G401 (cell line): ENCODE measurements at regions not wholly inside any gene's neighbourhood (a gene's known extent, or its start where the extent isn't known, plus 50 kb on each side); places are given as distances from the start of the nearest gene placed in this dataset.
"Not testable (repeated sequence)": the region's sequence is repeated elsewhere in the genome, so short reads cannot be mapped to it uniquely, and the experiment has no call there.

Source experiments
- DNase-seq: peaks from one replicate; pipeline ENCODE4 v3.0.0-alpha.2; 2015; ENCODE audit warnings: low spot score
- in situ Hi-C: cut with HindIII; loops from 2 replicates; pipeline ENCODE4 v1.10.0; 2016; ENCODE audit warnings: low sequenced_read_pairs, mixed read lengths

GRCh38 chr19:20412846-20413245 lies 152.7 kb downstream of the ZNF737 start:
- in situ Hi-C loops = no loop called here
- DNase-seq = no peak

GRCh38 chr19:20397292-20397691 lies 168.3 kb downstream of the ZNF737 start:
- in situ Hi-C loops = no loop called here
- DNase-seq = no peak

- in situ Hi-C loops = no loop called here
- peak; percentile 1 for DNase-seq
Measured at GRCh38 chr19:20388706-20389225, 176.8 kb downstream of the ZNF737 start.

- in situ Hi-C loops = no loop called here
- no peak for DNase-seq
Measured at GRCh38 chr19:20385061-20385460, 180.5 kb downstream of the ZNF737 start.

GRCh38 chr19:20371911-20372310 lies 193.7 kb downstream of the ZNF737 start:
- no peak for DNase-seq
- in situ Hi-C loops = no loop called here

GRCh38 chr19:20371304-20371703 lies 194.3 kb downstream of the ZNF737 start:
- DNase-seq, in situ Hi-C loops: not testable (repeated sequence)

- in situ Hi-C loops = no loop called here
- peak; percentile 29 for DNase-seq
Measured at GRCh38 chr19:20367811-20368294, 197.7 kb downstream of the ZNF737 start.

GRCh38 chr19:20365146-20365545 lies 198.1 kb downstream of the ZNF486 start:
- DNase-seq = no peak
- in situ Hi-C loops = no loop called here

- in situ Hi-C loops = no loop called here
- DNase-seq = no peak
Measured at GRCh38 chr19:20359933-20360720, 193.1 kb downstream of the ZNF486 start.

- in situ Hi-C loops = not testable (repeated sequence)
Measured at GRCh38 chr19:20358841-20359465, 191.9 kb downstream of the ZNF486 start.

GRCh38 chr19:20357921-20358320 lies 190.9 kb downstream of the ZNF486 start:
- in situ Hi-C loops = no loop called here
- no peak for DNase-seq

More at GRCh38 chr19:20358841-20359465, 191.9 kb downstream of the ZNF486 start:
- DNase-seq = not testable (repeated sequence)

GRCh38 chr19:20351244-20351643 lies 184.2 kb downstream of the ZNF486 start:
- in situ Hi-C loops = no loop called here

GRCh38 chr19:20349206-20349605 lies 182.2 kb downstream of the ZNF486 start:
- in situ Hi-C loops = no loop called here
- DNase-seq = no peak

More at GRCh38 chr19:20351244-20351643, 184.2 kb downstream of the ZNF486 start:
- DNase-seq = peak; percentile 77

- in situ Hi-C loops = no loop called here
Measured at GRCh38 chr19:20339444-20339843, 172.4 kb downstream of the ZNF486 start.

GRCh38 chr19:20334760-20335159 lies 167.7 kb downstream of the ZNF486 start:
- DNase-seq = no peak
- in situ Hi-C loops = no loop called here

More at GRCh38 chr19:20339444-20339843, 172.4 kb downstream of the ZNF486 start:
- DNase-seq = no peak

- no peak for DNase-seq
- in situ Hi-C loops = no loop called here
Measured at GRCh38 chr19:20333508-20333907, 166.5 kb downstream of the ZNF486 start.

GRCh38 chr19:20325151-20325550 lies 158.1 kb downstream of the ZNF486 start:
- DNase-seq = no peak
- in situ Hi-C loops = no loop called here

- DNase-seq = no peak
- in situ Hi-C loops = no loop called here
Measured at GRCh38 chr19:20321139-20321763, 154.2 kb downstream of the ZNF486 start.

- DNase-seq = no peak
- in situ Hi-C loops = no loop called here
Measured at GRCh38 chr19:20320191-20320590, 153.2 kb downstream of the ZNF486 start.

- in situ Hi-C loops = no loop called here
- no peak for DNase-seq
Measured at GRCh38 chr19:20318616-20319015, 151.6 kb downstream of the ZNF486 start.
